H1 (cell line): ENCODE measurements at regions not wholly inside any gene's neighbourhood (a gene's known extent, or its start where the extent isn't known, plus 50 kb on each side); places are given as distances from the start of the nearest gene placed in this dataset.

Experiments
- CTCF ChIA-PET: fragments of 300-600 bp; sonication (Branson Sonifier 250); formaldehyde crosslinking; loops from one replicate; lab custom pipeline; 2021; ENCODE audit not compliant: partially characterized antibody; lab: Charles Lee
- POLR2A ChIA-PET: fragments of 300-600 bp; sonication (Branson Sonifier 250); formaldehyde crosslinking; loops from one replicate; lab custom pipeline; 2021; ENCODE audit warnings: inconsistent platforms; ENCODE audit not compliant: partially characterized antibody; lab: Charles Lee
- DNase-seq, 2 experiments: peaks; one replicate each; pipeline versions ENCODE4 v3.0.0 to v3.0.0-alpha.2; 2010 to 2022; ENCODE audit warnings: low spot score in 2 of 2, low read depth in 1 of 2, mixed read lengths in 1 of 2
- FAIRE-seq: peaks from 2 replicates; lab custom pipeline; 2011; peaks lifted over from hg19 to GRCh38; lab: Jason Lieb, UNC
- H2AFZ ChIP-seq: 2 replicates; pipeline ENCODE4 v1.8.1; 2012; ENCODE audit warnings: low read length, inconsistent platforms
- H2AK5ac ChIP-seq: 2 replicates; pipeline ENCODE4 v1.6.1; 2013; ENCODE audit warnings: low read depth, low read length
- H2BK120ac ChIP-seq: replicated peaks from 2 replicates; pipeline ENCODE3; 2013; ENCODE audit warnings: low read depth, low read length, inconsistent platforms
- H2BK12ac ChIP-seq: 2 replicates; pipeline ENCODE4 v1.6.1; 2013; ENCODE audit warnings: low read depth, low read length
- H2BK15ac ChIP-seq: 2 replicates; pipeline ENCODE4 v1.6.1; 2013; ENCODE audit warnings: low read length
- H2BK20ac ChIP-seq: 2 replicates; pipeline ENCODE4 v1.6.1; 2013; ENCODE audit warnings: low read length
- H2BK5ac ChIP-seq: 2 replicates; pipeline ENCODE4 v1.6.1; 2013; ENCODE audit warnings: low read depth, low read length
- H3K14ac ChIP-seq: 2 replicates; pipeline ENCODE4 v1.6.1; 2013; ENCODE audit warnings: inconsistent platforms; ENCODE audit not compliant: insufficient read length
- H3K18ac ChIP-seq: 2 replicates; pipeline ENCODE4 v1.6.1; 2013; ENCODE audit warnings: low read length; ENCODE audit errors: extremely low read depth
- H3K23ac ChIP-seq: 2 replicates; pipeline ENCODE4 v1.6.1; 2013; ENCODE audit warnings: inconsistent platforms; ENCODE audit not compliant: insufficient read length
- H3K23me2 ChIP-seq: 2 replicates; pipeline ENCODE4 v1.6.1; 2013; ENCODE audit warnings: low read depth, low read length
- H3K27ac ChIP-seq: 2 replicates; pipeline ENCODE4 v1.6.1; 2011; ENCODE audit warnings: low read depth, low read length, inconsistent platforms
- H3K27me3 ChIP-seq, 4 experiments: replicated peaks in 1 of 4; 1 replicate in 1 of 4; 2 replicates in 3 of 4; pipeline versions ENCODE4 v1.6.1 to v1.8.1; 2011 to 2013; ENCODE audit warnings: low read length in 3 of 4, mild to moderate bottlenecking in 3 of 4, inconsistent platforms in 2 of 4, mixed read lengths in 2 of 4, moderate library complexity in 1 of 4; ENCODE audit not compliant: control insufficient read depth in 3 of 4, insufficient read depth in 3 of 4; ENCODE audit errors: extremely low read depth in 1 of 4
- H3K36me3 ChIP-seq, 4 experiments: 2 replicates each; pipeline versions ENCODE4 v1.6.1 to v1.8.1; 2011 to 2013; ENCODE audit warnings: mild to moderate bottlenecking in 4 of 4, low read length in 3 of 4, moderate library complexity in 2 of 4, control low read depth in 1 of 4, inconsistent platforms in 1 of 4; ENCODE audit not compliant: insufficient read depth in 4 of 4, control insufficient read depth in 2 of 4
- H3K4ac ChIP-seq: replicated peaks from 2 replicates; pipeline ENCODE3; 2013; ENCODE audit warnings: low read length, low read depth, mixed read lengths, inconsistent platforms; ENCODE audit not compliant: insufficient read length
- H3K4me1 ChIP-seq, 4 experiments: replicated peaks in 1 of 4; 1 replicate in 1 of 4; 2 replicates in 3 of 4; pipeline versions ENCODE4 v1.6.1 to v1.8.1; 2011 to 2013; ENCODE audit warnings: low read length in 3 of 4, inconsistent platforms in 2 of 4, mixed read lengths in 1 of 4; ENCODE audit not compliant: insufficient read depth in 4 of 4, control insufficient read depth in 3 of 4
- H3K4me2 ChIP-seq, 2 experiments: 2 replicates each; pipeline versions ENCODE4 v1.6.1 to v1.8.1; 2011 to 2013; ENCODE audit warnings: low read depth in 2 of 2, low read length in 2 of 2, control low read depth in 1 of 2, inconsistent platforms in 1 of 2, mild to moderate bottlenecking in 1 of 2; ENCODE audit not compliant: insufficient read depth in 1 of 2
- H3K4me3 ChIP-seq, 4 experiments: fragments of 200-600, 300-600 bp in 1 of 4; sonication (generic), shearing (Covaris generic), sonication (Bioruptor Twin) in 1 of 4; 2 replicates each; pipeline versions ENCODE4 v1.5.1 to v1.8.1; 2011 to 2016; ENCODE audit warnings: low read length in 4 of 4, low read depth in 3 of 4, control low read depth in 2 of 4, inconsistent platforms in 2 of 4, mild to moderate bottlenecking in 2 of 4, mixed read lengths in 1 of 4, moderate library complexity in 1 of 4; ENCODE audit not compliant: insufficient read depth in 2 of 4; ENCODE audit errors: extremely low read depth in 1 of 4
- H3K56ac ChIP-seq: replicated peaks from 2 replicates; pipeline ENCODE3; 2013; ENCODE audit warnings: low read depth, mild to moderate bottlenecking, mixed read lengths, low read length, inconsistent platforms; ENCODE audit not compliant: insufficient read length
- H3K79me1 ChIP-seq: 2 replicates; pipeline ENCODE4 v1.6.1; 2013; ENCODE audit warnings: low read depth, low read length, control low read depth
- H3K79me2 ChIP-seq, 2 experiments: 2 replicates each; pipeline versions ENCODE4 v1.6.1 to v1.8.1; 2012 to 2013; ENCODE audit warnings: low read length in 2 of 2, mild to moderate bottlenecking in 2 of 2, inconsistent platforms in 1 of 2; ENCODE audit not compliant: insufficient read depth in 2 of 2, control insufficient read depth in 1 of 2
- H3K9ac ChIP-seq, 4 experiments: replicated peaks in 1 of 4; 1 replicate in 1 of 4; 2 replicates in 3 of 4; pipeline versions ENCODE4 v1.6.1 to v1.8.1; 2011 to 2013; ENCODE audit warnings: low read depth in 3 of 4, low read length in 3 of 4, control low read depth in 2 of 4, mild to moderate bottlenecking in 2 of 4, moderate library complexity in 2 of 4, inconsistent platforms in 1 of 4; ENCODE audit errors: extremely low read depth in 1 of 4
- H3K9me3 ChIP-seq, 2 experiments: 2 replicates each; pipeline versions ENCODE4 v1.6.1 to v1.8.1; 2012 to 2013; ENCODE audit warnings: mild to moderate bottlenecking in 2 of 2, moderate library complexity in 2 of 2, control low read depth in 1 of 2, inconsistent platforms in 1 of 2, low read depth in 1 of 2, low read length in 1 of 2, mixed read lengths in 1 of 2; ENCODE audit not compliant: insufficient read depth in 2 of 2
- H4K20me1 ChIP-seq, 2 experiments: replicated peaks in 1 of 2; 2 replicates each; pipeline versions ENCODE3 to v1.8.1; 2011 to 2013; ENCODE audit warnings: inconsistent platforms in 2 of 2, low read length in 2 of 2, mild to moderate bottlenecking in 1 of 2; ENCODE audit not compliant: insufficient read depth in 2 of 2, control insufficient read depth in 1 of 2
- H4K5ac ChIP-seq: 2 replicates; pipeline ENCODE4 v1.6.1; 2013; ENCODE audit warnings: low read length, low read depth, mixed read lengths, inconsistent platforms; ENCODE audit not compliant: insufficient read length
- H4K8ac ChIP-seq: 2 replicates; pipeline ENCODE4 v1.8.0; 2013; ENCODE audit warnings: mild to moderate bottlenecking, moderate library complexity, low read length, inconsistent platforms; ENCODE audit not compliant: insufficient read depth; ENCODE audit errors: extremely low read depth
- H4K91ac ChIP-seq: replicated peaks from 2 replicates; pipeline ENCODE3; 2013; ENCODE audit warnings: low read length, mixed read lengths, inconsistent platforms; ENCODE audit not compliant: insufficient read length
- BACH1 ChIP-seq: IDR thresholded peaks from 2 replicates; pipeline ENCODE4 v1.6.1; 2012; ENCODE audit warnings: low read length, improper control_type of control experiment
- BCL11A ChIP-seq, 2 experiments: IDR thresholded peaks; one replicate each; pipeline ENCODE4 v1.6.1; 2011; ENCODE audit warnings: low read depth in 2 of 2, low read length in 2 of 2, mild to moderate bottlenecking in 2 of 2
- CHD1 ChIP-seq: IDR thresholded peaks from 2 replicates; pipeline ENCODE4 v1.6.1; 2012; ENCODE audit warnings: low read depth, low read length, improper control_type of control experiment
- CHD2 ChIP-seq: IDR thresholded peaks from 2 replicates; pipeline ENCODE4 v1.6.1; 2012; ENCODE audit warnings: low read length, improper control_type of control experiment
- CREB1 ChIP-seq: IDR thresholded peaks from 2 replicates; pipeline ENCODE4 v1.6.1; 2012; ENCODE audit warnings: inconsistent platforms
- EGR1 ChIP-seq: IDR thresholded peaks from 2 replicates; pipeline ENCODE4 v1.6.1; 2011; ENCODE audit warnings: low read depth, low read length, borderline replicate concordance
- GTF2F1 ChIP-seq: IDR thresholded peaks from 2 replicates; pipeline ENCODE4 v1.6.1; 2012; ENCODE audit warnings: low read depth, low read length, improper control_type of control experiment, borderline replicate concordance
- JUN ChIP-seq: IDR thresholded peaks from 2 replicates; pipeline ENCODE4 v1.6.1; 2011; ENCODE audit warnings: low read depth, mild to moderate bottlenecking, improper control_type of control experiment, low read length
- NRF1 ChIP-seq: IDR thresholded peaks from 2 replicates; pipeline ENCODE4 v1.6.1; 2011; ENCODE audit warnings: mild to moderate bottlenecking, low read depth, low read length, improper control_type of control experiment
- POLR2A ChIP-seq, 2 experiments: IDR thresholded peaks; 1 replicate in 1 of 2; 2 replicates in 1 of 2; pipeline ENCODE4 v1.6.1; 2011; ENCODE audit warnings: low read depth in 2 of 2, low read length in 2 of 2, mild to moderate bottlenecking in 2 of 2; ENCODE audit errors: control extremely low read depth in 1 of 2
- POU5F1 ChIP-seq: IDR thresholded peaks from 2 replicates; pipeline ENCODE4 v1.6.1; 2011; ENCODE audit warnings: low read depth, mild to moderate bottlenecking, low read length, moderate library complexity
- SAP30 ChIP-seq: fragments of 300-600 bp; sonication (generic); IDR thresholded peaks from 2 replicates; pipeline ENCODE4 v1.7.1; 2012; ENCODE audit warnings: low read length, moderate library complexity, mild to moderate bottlenecking, inconsistent platforms; ENCODE audit not compliant: insufficient read depth, insufficient replicate concordance
- SRF ChIP-seq: IDR thresholded peaks from 2 replicates; pipeline ENCODE4 v1.6.1; 2011; ENCODE audit warnings: mild to moderate bottlenecking, low read depth, low read length, moderate library complexity
- TBP ChIP-seq: IDR thresholded peaks from 2 replicates; pipeline ENCODE4 v1.6.1; 2011; ENCODE audit warnings: low read depth, low read length, improper control_type of control experiment
- TEAD4 ChIP-seq: IDR thresholded peaks from 2 replicates; pipeline ENCODE4 v1.6.1; 2012; ENCODE audit warnings: low read depth, low read length, inconsistent platforms, mixed read lengths
- ZNF274 ChIP-seq: IDR thresholded peaks from 2 replicates; pipeline ENCODE4 v1.7.0; 2012; ENCODE audit warnings: low read length, borderline replicate concordance; ENCODE audit errors: extremely low read depth
- WGBS, 2 experiments: shearing (Covaris generic) in 1 of 2; methylation state at CpG; one replicate each; pipeline versions ENCODE4 v1.1.6 to v1.1.7; 2013 to 2015; ENCODE audit warnings: low lambda C conversion rate in 2 of 2, mixed read lengths in 2 of 2, inconsistent platforms in 1 of 2, low coverage in 1 of 2, missing lambda C conversion rate in 1 of 2; ENCODE audit not compliant: insufficient replicate concordance in 2 of 2, insufficient coverage in 1 of 2, insufficient read length in 1 of 2; ENCODE audit errors: extremely low coverage in 1 of 2, missing lambda C conversion rate in 1 of 2; 5-methylcytosine and 5-hydroxymethylcytosine counted together
- TF ChIP-seq, protein P1 (sequence below): IDR thresholded peaks from 2 replicates; pipeline ENCODE4 v1.6.1; 2012; ENCODE audit warnings: inconsistent platforms

DNA sequence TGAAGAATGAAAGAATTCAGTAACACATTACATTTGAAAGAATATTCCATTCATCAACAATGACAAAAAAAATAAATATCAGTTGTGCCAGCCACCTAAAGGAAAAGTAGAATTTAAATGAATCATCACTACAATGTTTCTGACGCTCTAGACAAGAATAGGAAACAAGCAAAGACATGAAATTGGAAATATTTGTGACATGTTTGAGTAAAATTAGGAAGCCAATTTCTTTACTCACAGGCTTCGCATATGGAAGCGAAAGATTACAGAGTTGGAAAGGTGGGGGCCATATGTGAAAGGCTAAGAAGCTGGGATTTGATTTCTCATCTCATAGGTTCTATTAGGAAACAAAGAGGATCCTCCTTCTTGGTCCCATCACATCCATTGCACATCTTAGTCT lies 279.0 kb downstream of the IPO8 start:
- H3K9ac ChIP-seq, result no peak overlapping the region
- H3K36me3 ChIP-seq, result no peaks in the 10 kb centered on the region
- no peak overlapping the region for H2AK5ac ChIP-seq
- no peak overlapping the region for H2BK12ac ChIP-seq
- no peak overlapping the region for H2BK120ac ChIP-seq
- H3K79me1 ChIP-seq, result no peaks in the 10 kb centered on the region
- FAIRE-seq, result no peak
- peaks cover 0 to 8% of the 10 kb centered on the region in 2 experiments; a peak in 1 of 4 replicates for H3K9me3 ChIP-seq
- H3K4me1 ChIP-seq, result no peaks in the 10 kb centered on the region
- no peak overlapping the region for H2AFZ ChIP-seq
- H4K8ac ChIP-seq, result no peak overlapping the region
- no peak overlapping the region for H3K18ac ChIP-seq
- peaks cover 0 to 1% (median 0%) of the 10 kb centered on the region in 4 experiments; a peak in 1 of 7 replicates for H3K27me3 ChIP-seq
- H3K27ac ChIP-seq, result no peak overlapping the region
- H2BK5ac ChIP-seq, result no peak overlapping the region
- no peak overlapping the region for H3K23ac ChIP-seq
- H3K79me2 ChIP-seq, result no peaks in the 10 kb centered on the region
- H3K4ac ChIP-seq, result no peak overlapping the region
- CTCF ChIA-PET, result no interaction called here
- H4K91ac ChIP-seq, result no peak overlapping the region
- H2BK15ac ChIP-seq, result no peak overlapping the region
- H3K4me2 ChIP-seq, result no peak overlapping the region
- POLR2A ChIA-PET, result no interaction called here
- 95% methylated on average over 3 of the region's 3 CpGs; no CpG with 5 or more reads in 1 of the 2 experiments for WGBS, 2 experiments
- no peak overlapping the region for H2BK20ac ChIP-seq
- H3K14ac ChIP-seq, result no peak overlapping the region
- H3K4me3 ChIP-seq, result no peak overlapping the region
- no peak overlapping the region for H4K5ac ChIP-seq
- DNase-seq, result no peak
- H3K23me2 ChIP-seq, result no peaks in the 10 kb centered on the region; the same call in 1 of the 2 replicates
- no peak overlapping the region for H3K56ac ChIP-seq
- no peaks in the 10 kb centered on the region for H4K20me1 ChIP-seq
- TF ChIP-seq NRF1 (no peak), TEAD4 (no peak), SRF (no peak), POU5F1 (no peak), JUN (no peak), BCL11A (IDR thresholded peaks at IDR 0.05; ENCODE audit: low read depth in 2 of 2, low read length in 2 of 2) (no peak), TBP (no peak), ZNF274 (no peak), POLR2A (IDR thresholded peaks at IDR 0.05; ENCODE audit: control extremely low read depth in 1 of 2, low read depth in 2 of 2, low read length in 2 of 2) (no peak), BACH1 (no peak), SAP30 (no peak), CREB1 (no peak), CHD1 (no peak), CHD2 (no peak), GTF2F1 (no peak), EGR1 (no peak)
- TF ChIP-seq, protein P1, sequence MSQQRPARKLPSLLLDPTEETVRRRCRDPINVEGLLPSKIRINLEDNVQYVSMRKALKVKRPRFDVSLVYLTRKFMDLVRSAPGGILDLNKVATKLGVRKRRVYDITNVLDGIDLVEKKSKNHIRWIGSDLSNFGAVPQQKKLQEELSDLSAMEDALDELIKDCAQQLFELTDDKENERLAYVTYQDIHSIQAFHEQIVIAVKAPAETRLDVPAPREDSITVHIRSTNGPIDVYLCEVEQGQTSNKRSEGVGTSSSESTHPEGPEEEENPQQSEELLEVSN, result no peak
